LNCAP (cell line): ENCODE measurements at regions not wholly inside any gene's neighbourhood (a gene's known extent, or its start where the extent isn't known, plus 50 kb on each side); places are given as distances from the start of the nearest gene placed in this dataset.

Source experiments
- CTCF ChIP-seq: fragments of 450-650 bp; IDR thresholded peaks from 2 replicates; pipeline ENCODE4 v1.5.1; 2017; ENCODE audit warnings: mild to moderate bottlenecking

GRCh38 chr18:32621034-32621433, 150.4 kb upstream of the GAREM1 start:
- no peak for TF ChIP-seq CTCF

- TF ChIP-seq CTCF = no peak
These were observed 147.9 kb upstream of the GAREM1 start for GRCh38 chr18:32618546-32618945.

GRCh38 chr18:32613821-32614220, 143.1 kb upstream of the GAREM1 start:
- TF ChIP-seq CTCF = no peak

GRCh38 chr18:32612651-32613050, 142.0 kb upstream of the GAREM1 start:
- TF ChIP-seq CTCF = no peak

- TF ChIP-seq CTCF = no peak
These were observed 139.5 kb upstream of the GAREM1 start for GRCh38 chr18:32610176-32610575.

- no peak for TF ChIP-seq CTCF
These were observed 137.1 kb upstream of the GAREM1 start for GRCh38 chr18:32607816-32608215.

- TF ChIP-seq CTCF = no peak
These were observed 127.5 kb upstream of the GAREM1 start for GRCh38 chr18:32598144-32598543.

GRCh38 chr18:32596501-32596900, 125.8 kb upstream of the GAREM1 start:
- TF ChIP-seq CTCF = no peak
